ENCODE measurements at regions not wholly inside any gene's neighbourhood (a gene's known extent, or its start where the extent isn't known, plus 50 kb on each side); places are given as distances from the start of the nearest gene placed in this dataset.

- DNase-seq: no peak
These were observed 660.1 kb upstream of the CAMK1G start for GRCh38 chr1:208923456-208923855.

- no peak for DNase-seq
These were observed 659.4 kb upstream of the CAMK1G start for GRCh38 chr1:208923946-208924720.

- DNase-seq: no peak
These were observed 658.6 kb upstream of the CAMK1G start for GRCh38 chr1:208924928-208925327.

- DNase-seq: no peak
These were observed 655.0 kb upstream of the CAMK1G start for GRCh38 chr1:208928349-208929010.

GRCh38 chr1:208929575-208929974, 653.9 kb upstream of the CAMK1G start:
- no peak for DNase-seq

- DNase-seq: no peak
These were observed 651.6 kb upstream of the CAMK1G start for GRCh38 chr1:208931936-208932335.

- no peak for DNase-seq
These were observed 649.5 kb upstream of the CAMK1G start for GRCh38 chr1:208933984-208934525.

GRCh38 chr1:208934933-208935332, 648.6 kb upstream of the CAMK1G start:
- DNase-seq: no peak

- no peak for DNase-seq
These were observed 647.9 kb upstream of the CAMK1G start for GRCh38 chr1:208935517-208936187.

- DNase-seq: no peak
These were observed 643.9 kb upstream of the CAMK1G start for GRCh38 chr1:208939537-208940085.

GRCh38 chr1:208942394-208943130, 641.0 kb upstream of the CAMK1G start:
- DNase-seq: peak; percentile 71

- DNase-seq: no peak
These were observed 640.2 kb upstream of the CAMK1G start for GRCh38 chr1:208943291-208943690.

- no peak for DNase-seq
These were observed 638.5 kb upstream of the CAMK1G start for GRCh38 chr1:208944981-208945451.

- no peak for DNase-seq
These were observed 633.3 kb upstream of the CAMK1G start for GRCh38 chr1:208950206-208950605.

GRCh38 chr1:208951026-208951525, 632.4 kb upstream of the CAMK1G start:
- DNase-seq: no peak

GRCh38 chr1:208951908-208952307, 631.6 kb upstream of the CAMK1G start:
- DNase-seq: peak; percentile 82

- no peak for DNase-seq
These were observed 620.6 kb upstream of the CAMK1G start for GRCh38 chr1:208962867-208963266.

- DNase-seq: no peak
These were observed 618.2 kb upstream of the CAMK1G start for GRCh38 chr1:208965351-208965750.

GRCh38 chr1:208967334-208967733, 616.2 kb upstream of the CAMK1G start:
- no peak for DNase-seq

- DNase-seq: no peak
These were observed 608.8 kb upstream of the CAMK1G start for GRCh38 chr1:208974717-208975116.

- no peak for DNase-seq
These were observed 608.1 kb upstream of the CAMK1G start for GRCh38 chr1:208975456-208975855.

- DNase-seq: no peak
These were observed 606.5 kb upstream of the CAMK1G start for GRCh38 chr1:208977012-208977411.

All from NCI-H1105 treated with DMSO at 0.1 percent for 48 hours (cell line).